Stimulated activated CD4-positive, alpha-beta T cell treated with anti-CD3 and anti-CD28 coated beads, Interleukin-15, amount 100 ng/mL, for 48 hours (primary cell): ENCODE measurements at regions not wholly inside any gene's neighbourhood (a gene's known extent, or its start where the extent isn't known, plus 50 kb on each side); places are given as distances from the start of the nearest gene placed in this dataset.

Experiments used
- DNase-seq, 2 donors: peaks; one replicate each; pipeline ENCODE4 v3.0.0-alpha.2; 2020; ENCODE audit warnings: low read depth in 2 of 2

- no peak for DNase-seq
Measured at GRCh38 chr4:138320831-138321230, 78.7 kb upstream of the SLC7A11 start.

DNA sequence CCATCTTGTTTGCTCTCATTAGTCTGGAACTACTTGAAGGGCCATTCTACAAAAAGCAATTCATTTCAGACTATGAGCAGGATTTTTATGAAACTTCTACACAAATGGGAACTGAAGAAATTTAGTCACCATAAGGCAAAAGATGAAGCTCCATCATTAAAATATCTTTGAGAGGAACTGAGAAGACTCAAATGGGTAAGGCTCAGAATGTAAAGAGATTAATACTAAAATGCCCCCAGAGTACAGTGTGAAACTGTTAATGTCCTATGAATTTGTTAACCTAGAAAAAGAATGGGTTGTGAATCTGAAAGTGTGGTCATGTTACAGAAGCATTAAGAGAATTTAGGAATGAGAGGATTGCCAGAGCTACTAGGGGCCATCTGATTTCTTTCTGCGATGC is 77.9 kb upstream of the SLC7A11 start:
- no peak for DNase-seq

- no peak for DNase-seq
Measured at GRCh38 chr4:138317175-138317748, 75.1 kb upstream of the SLC7A11 start.

GRCh38 chr4:138312536-138312911 is 70.4 kb upstream of the SLC7A11 start:
- no peak for DNase-seq

- DNase-seq, result no peak
Measured at GRCh38 chr4:138311771-138312535, 69.8 kb upstream of the SLC7A11 start.

DNA sequence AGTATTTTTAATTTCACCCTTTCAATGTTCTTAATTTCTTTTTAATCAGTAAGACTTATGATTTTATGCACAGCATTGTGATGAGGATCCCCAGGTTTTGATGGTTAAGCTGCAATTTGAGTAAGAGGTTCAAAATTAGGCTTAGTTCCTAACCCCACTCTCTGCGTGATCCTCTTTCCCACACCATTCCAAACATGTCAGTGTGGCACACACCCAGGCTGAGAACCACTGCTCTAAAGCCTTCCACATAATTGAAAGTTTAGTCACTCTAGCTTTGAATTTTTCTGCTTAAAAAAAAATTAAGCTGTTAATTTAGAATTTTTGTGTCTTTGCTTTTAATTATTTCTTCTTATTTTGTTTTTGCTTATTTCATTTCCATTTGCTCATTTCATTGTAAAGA is 68.8 kb upstream of the SLC7A11 start:
- no peak for DNase-seq

- DNase-seq, result no peak
Measured at GRCh38 chr4:138310498-138310897, 68.3 kb upstream of the SLC7A11 start.

DNA sequence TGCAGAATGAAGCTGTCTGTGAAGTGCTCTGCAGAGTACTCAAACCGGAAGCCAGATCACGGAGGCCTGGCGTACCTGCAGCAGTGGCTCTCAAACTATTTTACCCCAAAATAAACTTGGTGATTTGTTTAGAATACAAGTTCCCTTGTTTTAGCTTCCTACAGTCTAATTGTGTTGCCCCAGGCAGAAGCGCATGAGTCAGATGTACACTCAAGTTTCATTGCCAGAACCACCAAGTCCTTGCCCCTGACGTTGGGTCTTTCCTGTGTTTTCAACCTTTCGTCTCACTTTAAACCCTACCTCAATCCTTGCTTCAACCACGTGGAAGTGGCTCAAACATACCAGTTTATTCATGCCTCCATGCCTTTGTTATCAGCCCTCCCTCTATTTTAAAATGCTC is 66.2 kb upstream of the SLC7A11 start:
- no peak for DNase-seq

GRCh38 chr4:138307319-138307718 is 65.2 kb upstream of the SLC7A11 start:
- no peak for DNase-seq

DNA sequence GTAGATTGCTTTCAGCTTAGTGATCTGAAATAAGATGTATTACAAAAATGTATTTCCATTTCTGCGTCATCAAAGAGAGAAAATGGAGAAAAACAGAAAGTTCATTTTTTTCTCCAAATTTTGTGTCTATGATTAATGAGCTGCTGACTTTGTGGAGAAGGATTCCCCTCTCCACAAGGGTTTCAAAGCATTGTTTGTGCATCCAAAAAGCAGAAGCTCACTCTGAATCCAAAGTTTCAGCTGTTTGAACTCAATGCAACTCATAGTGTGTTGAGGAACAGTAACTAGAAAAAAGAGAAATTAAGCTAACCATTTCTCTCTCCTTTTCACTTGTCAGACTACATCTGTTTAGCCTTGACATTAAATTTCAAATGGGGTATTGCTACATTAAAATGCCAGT is 62.9 kb upstream of the SLC7A11 start:
- DNase-seq, result no peak

DNA sequence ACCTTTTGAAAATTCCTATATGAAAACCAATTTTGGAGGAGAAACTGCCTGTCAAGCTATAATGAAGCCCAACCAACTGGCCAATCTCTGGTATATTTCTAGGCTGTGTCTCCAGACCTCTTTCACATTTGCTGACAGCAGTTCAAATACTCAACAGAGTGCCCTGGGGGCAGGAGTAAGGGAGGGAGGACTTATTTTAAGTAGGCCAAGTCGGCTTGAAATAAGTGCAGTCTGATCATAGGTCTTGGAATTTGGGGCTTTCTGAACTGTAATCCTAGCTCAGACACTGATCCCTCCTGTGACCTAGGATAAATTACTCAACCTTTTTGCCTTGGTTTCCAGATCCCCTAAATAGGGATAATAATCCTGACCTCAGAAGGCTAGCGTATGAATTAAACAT is 59.4 kb upstream of the SLC7A11 start:
- no peak for DNase-seq

GRCh38 chr4:138300616-138301015 is 58.5 kb upstream of the SLC7A11 start:
- no peak for DNase-seq

GRCh38 chr4:138299881-138300280 is 57.7 kb upstream of the SLC7A11 start:
- no peak for DNase-seq

GRCh38 chr4:138298866-138299265 is 56.7 kb upstream of the SLC7A11 start:
- no peak for DNase-seq

- no peak for DNase-seq
Measured at GRCh38 chr4:138298431-138298830, 56.3 kb upstream of the SLC7A11 start.

- DNase-seq, result no peak
Measured at GRCh38 chr4:138297743-138298405, 55.7 kb upstream of the SLC7A11 start.

GRCh38 chr4:138292321-138292720 is 50.2 kb upstream of the SLC7A11 start:
- no peak for DNase-seq
